Loucy (cell line): ENCODE measurements at regions not wholly inside any gene's neighbourhood (a gene's known extent, or its start where the extent isn't known, plus 50 kb on each side); places are given as distances from the start of the nearest gene placed in this dataset.

ENCODE experiments used
- H2AFZ ChIP-seq: fragments of 200-600 bp; sonication (generic); 2 replicates; pipeline ENCODE4 v1.6.0; 2016; ENCODE audit warnings: antibody characterized with exemption, mild to moderate bottlenecking, low read length, moderate library complexity
- H3F3A ChIP-seq: fragments of 200-600 bp; 2 replicates; pipeline ENCODE4 v1.6.0; 2016; ENCODE audit warnings: antibody characterized with exemption, low read depth, mild to moderate bottlenecking
- H3K27me3 ChIP-seq: fragments of 200-600 bp; sonication (generic); 2 replicates; pipeline ENCODE4 v1.6.1; 2014; ENCODE audit warnings: low read length, mild to moderate bottlenecking; ENCODE audit not compliant: insufficient read depth, poor library complexity, severe bottlenecking
- H3K36me3 ChIP-seq: fragments of 200-600 bp; sonication (generic); 2 replicates; pipeline ENCODE4 v1.6.1; 2016; ENCODE audit warnings: low read length; ENCODE audit not compliant: insufficient read depth
- H3K4me1 ChIP-seq: fragments of 200-600 bp; sonication (generic); 2 replicates; pipeline ENCODE4 v1.5.1; 2014; ENCODE audit warnings: low read length, mild to moderate bottlenecking; ENCODE audit not compliant: insufficient read depth, poor library complexity, severe bottlenecking
- H3K4me2 ChIP-seq: fragments of 200-600 bp; sonication (generic); 2 replicates; pipeline ENCODE4 v1.6.0; 2014; ENCODE audit warnings: antibody characterized with exemption, low read length, low read depth, mild to moderate bottlenecking; ENCODE audit not compliant: poor library complexity, severe bottlenecking
- H3K4me3 ChIP-seq: fragments of 200-600 bp; sonication (generic); 2 replicates; pipeline ENCODE4 v1.5.1; 2014; ENCODE audit warnings: low read length, mild to moderate bottlenecking, mixed read lengths; ENCODE audit not compliant: poor library complexity, severe bottlenecking
- H3K79me2 ChIP-seq: fragments of 200-600 bp; sonication (generic); 2 replicates; pipeline ENCODE4 v1.6.1; 2014; ENCODE audit warnings: low read length; ENCODE audit not compliant: insufficient read depth
- H3K9ac ChIP-seq: fragments of 200-600 bp; sonication (generic); 2 replicates; pipeline ENCODE4 v1.6.0; 2014; ENCODE audit warnings: mild to moderate bottlenecking, low read depth, low read length, moderate library complexity; ENCODE audit not compliant: poor library complexity, severe bottlenecking
- H3K9me2 ChIP-seq: fragments of 200-600 bp; sonication (generic); replicated peaks from 2 replicates; pipeline ENCODE4 v1.6.1; 2016; ENCODE audit warnings: low read depth, low read length, mixed read lengths
- H3K9me3 ChIP-seq: fragments of 200-600 bp; sonication (generic); 2 replicates; pipeline ENCODE4 v1.6.1; 2014; ENCODE audit warnings: mild to moderate bottlenecking, antibody characterized with exemption, low read length, low read depth; ENCODE audit not compliant: insufficient read depth
- H4K20me1 ChIP-seq: fragments of 200-600 bp; sonication (generic); 2 replicates; pipeline ENCODE4 v1.6.0; 2014; ENCODE audit warnings: antibody characterized with exemption, low read length, mild to moderate bottlenecking; ENCODE audit not compliant: insufficient read depth, poor library complexity, severe bottlenecking
- CTCF ChIP-seq: fragments of 200-600 bp; sonication (generic); conservative IDR thresholded peaks from 2 replicates; pipeline ENCODE4 v1.5.1; 2014; ENCODE audit warnings: mild to moderate bottlenecking, antibody characterized with exemption, low read length
- EZH2phosphoT487 ChIP-seq: fragments of 200-600 bp; IDR thresholded peaks from 2 replicates; pipeline ENCODE4 v1.6.1; 2018; ENCODE audit warnings: antibody characterized with exemption, mild to moderate bottlenecking, moderate library complexity, borderline replicate concordance

GRCh38 chr20:17819395-17820093, 119.8 kb downstream of the BANF2 start:
- Histone ChIP-seq H3K36me3 (no peaks in the 10 kb centered on the region), H3K4me1 (no peaks in the 10 kb centered on the region), H3K4me2 (no peak overlapping the region), H2AFZ (no peak overlapping the region), H3K27me3 (no peaks in the 10 kb centered on the region), H3K4me3 (no peak overlapping the region), H4K20me1 (no peaks in the 10 kb centered on the region), H3F3A (no peaks in the 10 kb centered on the region), H3K79me2 (no peaks in the 10 kb centered on the region), H3K9ac (no peak overlapping the region), H3K9me3 (no peaks in the 10 kb centered on the region), H3K9me2 (no peaks in the 10 kb centered on the region)
- no peak for TF ChIP-seq CTCF
- no peak for TF ChIP-seq EZH2phosphoT487

DNA sequence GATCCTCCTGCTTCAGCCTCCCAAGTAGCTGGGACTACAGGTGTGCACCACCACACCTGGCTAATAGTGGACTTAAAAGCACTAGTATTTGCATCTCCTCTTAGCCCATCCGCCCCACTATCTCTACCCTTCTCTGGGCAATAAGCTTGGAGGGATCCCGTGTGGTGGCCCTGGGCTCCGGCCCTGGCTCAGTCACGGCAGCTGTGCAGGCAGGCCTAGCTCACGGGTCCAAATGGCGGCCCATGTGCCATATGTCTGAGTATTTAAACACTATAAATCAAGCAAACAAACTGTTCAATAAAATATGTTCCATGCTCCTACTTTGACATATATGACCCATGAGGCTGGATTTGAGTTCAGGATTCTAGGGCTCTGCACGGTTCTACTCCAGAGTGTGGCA, 118.4 kb downstream of the BANF2 start:
- H3K4me3 ChIP-seq, result no peak overlapping the region
- H4K20me1 ChIP-seq, result no peaks in the 10 kb centered on the region
- TF ChIP-seq CTCF, result no peak
- TF ChIP-seq EZH2phosphoT487, result no peak
- no peaks in the 10 kb centered on the region for H3K36me3 ChIP-seq
- H3K27me3 ChIP-seq, result no peaks in the 10 kb centered on the region
- no peak overlapping the region for H3K9ac ChIP-seq
- H2AFZ ChIP-seq, result no peak overlapping the region
- no peaks in the 10 kb centered on the region for H3K79me2 ChIP-seq
- no peaks in the 10 kb centered on the region for H3K9me3 ChIP-seq
- no peaks in the 10 kb centered on the region for H3F3A ChIP-seq
- no peaks in the 10 kb centered on the region for H3K4me1 ChIP-seq
- no peak overlapping the region for H3K4me2 ChIP-seq
- no peaks in the 10 kb centered on the region for H3K9me2 ChIP-seq

DNA sequence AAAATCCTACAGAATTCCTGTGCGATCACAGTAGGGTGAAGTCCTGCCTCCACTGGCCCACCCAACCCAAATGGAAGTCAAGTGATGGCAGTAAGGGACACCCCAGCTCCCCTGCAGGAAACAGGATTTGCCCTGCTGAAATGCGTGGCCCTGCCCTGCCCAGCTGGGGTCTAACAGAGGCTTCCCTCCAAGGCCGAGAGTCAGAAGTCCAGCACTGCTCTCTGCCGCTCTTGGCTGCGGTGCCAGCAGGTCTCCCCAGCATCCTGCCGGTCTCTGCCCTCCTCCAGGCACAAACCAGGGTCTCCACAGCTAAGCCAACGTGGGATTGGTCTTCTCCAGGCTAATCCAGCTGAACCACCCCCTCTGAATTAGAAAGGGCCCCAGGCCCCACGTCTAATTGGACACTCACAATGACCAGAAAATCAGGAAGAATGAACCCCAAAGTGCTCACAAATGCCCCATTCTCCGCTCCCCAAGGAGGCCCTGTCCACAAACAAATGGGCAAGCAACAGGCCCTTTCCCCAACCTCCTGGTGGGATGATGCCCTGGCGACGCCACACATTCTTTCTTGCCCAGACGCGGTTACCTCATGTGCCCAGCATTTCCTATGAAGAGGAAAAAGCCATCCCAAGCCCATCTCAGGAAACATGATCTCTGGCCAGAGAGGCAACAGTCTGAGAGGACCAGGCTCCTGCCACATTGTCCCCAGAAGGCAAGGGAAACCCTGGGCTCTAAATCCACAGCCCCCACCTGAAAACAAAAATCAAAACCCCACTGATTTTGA, 117.2 kb downstream of the BANF2 start:
- Histone ChIP-seq H3F3A (no peaks in the 10 kb centered on the region), H3K4me1 (no peaks in the 10 kb centered on the region)

More for the DNA sequence above, 117.2 kb downstream of the BANF2 start:
- Histone ChIP-seq H3K9me3 (no peaks in the 10 kb centered on the region), H4K20me1 (no peaks in the 10 kb centered on the region), H3K79me2 (no peaks in the 10 kb centered on the region), H3K9ac (no peak overlapping the region), H3K4me2 (no peak overlapping the region), H2AFZ (no peak overlapping the region), H3K36me3 (no peaks in the 10 kb centered on the region), H3K9me2 (no peaks in the 10 kb centered on the region), H3K27me3 (no peaks in the 10 kb centered on the region), H3K4me3 (no peak overlapping the region)
- TF ChIP-seq CTCF, result no peak
